K562 (cell line): ENCODE measurements at regions not wholly inside any gene's neighbourhood (a gene's known extent, or its start where the extent isn't known, plus 50 kb on each side); places are given as distances from the start of the nearest gene placed in this dataset.

Experiments
- ATAC-seq: fragments of 200-7000 bp; cut with Tn5 transposase; 3 replicates; pipeline ENCODE4 v1.9.1; 2020; ENCODE audit warnings: moderate library complexity
- BruUV-seq: library from RNA; stranded (reverse); fragments of 400-500 nt; replicated peaks from 2 replicates; lab custom pipeline; 2021; lab: Mats Ljungman, UMichigan
- CTCF ChIA-PET: fragments of 300-600 bp; formaldehyde crosslinking; extraction: SDS; loops from one replicate; lab custom pipeline; 2021; ENCODE audit warnings: low intra/inter-chr PET ratio; lab: Yijun Ruan, JAX
- POLR2A ChIA-PET: fragments of 300-600, 350-650 bp; sonication (Branson Sonifier 250); formaldehyde crosslinking; extraction: SDS; loops from one replicate; lab custom pipeline; 2021; ENCODE audit warnings: antibody characterized with exemption, inconsistent platforms; lab: Yijun Ruan, JAX
- DNase-seq, 4 experiments: peaks; one replicate each; pipeline versions ENCODE4 v3.0.0 to v3.0.0-alpha.2; 2011 to 2018; ENCODE audit warnings: low spot score in 3 of 4, mixed read lengths in 3 of 4; ENCODE audit errors: extremely low read depth in 1 of 4
- FAIRE-seq: peaks from 2 replicates; lab custom pipeline; 2011; peaks lifted over from hg19 to GRCh38; lab: Jason Lieb, UNC
- H2AFZ ChIP-seq: 2 replicates; pipeline ENCODE4 v1.6.0; 2011; ENCODE audit warnings: low read depth, low read length, control low read depth, inconsistent platforms
- H3K27ac ChIP-seq: fragments of 200-600 bp; 3 replicates; pipeline ENCODE4 v1.8.0; 2011; ENCODE audit warnings: low read depth, mild to moderate bottlenecking, control low read depth, inconsistent platforms, low read length, moderate library complexity, mixed read lengths; ENCODE audit errors: extremely low read depth
- H3K27me3 ChIP-seq, 2 experiments: fragments of 300-600 bp in 1 of 2; 2 replicates in 1 of 2; 3 replicates in 1 of 2; pipeline versions ENCODE4 v1.6.0 to v1.8.0; 2011; ENCODE audit warnings: inconsistent platforms in 2 of 2, low read length in 2 of 2, mild to moderate bottlenecking in 1 of 2, mixed read lengths in 1 of 2, moderate library complexity in 1 of 2; ENCODE audit not compliant: control insufficient read depth in 2 of 2, insufficient read depth in 2 of 2
- H3K36me3 ChIP-seq: fragments of 300-600 bp; 3 replicates; pipeline ENCODE4 v1.8.0; 2011; ENCODE audit warnings: mild to moderate bottlenecking, low read length, inconsistent platforms; ENCODE audit not compliant: control insufficient read depth, insufficient read depth
- H3K4me1 ChIP-seq, 2 experiments: fragments of 200-600 bp in 1 of 2; replicated peaks in 1 of 2; 2 replicates in 1 of 2; 3 replicates in 1 of 2; pipeline versions ENCODE4 v1.5.1 to v1.8.0; 2011; ENCODE audit warnings: inconsistent platforms in 2 of 2, low read length in 2 of 2, mild to moderate bottlenecking in 1 of 2, mixed read lengths in 1 of 2, moderate library complexity in 1 of 2; ENCODE audit not compliant: control insufficient read depth in 2 of 2, insufficient read depth in 2 of 2
- H3K4me2 ChIP-seq: 2 replicates; pipeline ENCODE4 v1.6.1; 2011; ENCODE audit warnings: low read length, control low read depth, inconsistent platforms, mixed read lengths; ENCODE audit not compliant: insufficient read depth
- H3K4me3 ChIP-seq: fragments of 200-600 bp; sonication (generic), shearing (Covaris generic); 2 replicates; pipeline ENCODE4 v1.5.1; 2016; ENCODE audit warnings: control low read depth, inconsistent platforms
- H3K79me2 ChIP-seq: fragments of 200-600 bp; 3 replicates; pipeline ENCODE4 v1.8.0; 2011; ENCODE audit warnings: low read length, inconsistent platforms; ENCODE audit not compliant: control insufficient read depth, insufficient read depth
- H3K9ac ChIP-seq, 2 experiments: 2 replicates each; pipeline versions ENCODE4 v1.6.0 to v1.6.1; 2011; ENCODE audit warnings: low read depth in 2 of 2, low read length in 2 of 2, control low read depth in 1 of 2, inconsistent platforms in 1 of 2, mild to moderate bottlenecking in 1 of 2, mixed read lengths in 1 of 2; ENCODE audit not compliant: insufficient read depth in 1 of 2
- H3K9me1 ChIP-seq: one replicate; pipeline ENCODE4 v1.6.0; 2011; ENCODE audit warnings: inconsistent platforms, mild to moderate bottlenecking, low read length, moderate library complexity; ENCODE audit not compliant: control insufficient read depth, insufficient read depth
- H3K9me3 ChIP-seq: replicated peaks from 2 replicates; pipeline ENCODE4 v1.5.1; 2011; ENCODE audit warnings: low read depth, low read length, inconsistent platforms; ENCODE audit not compliant: control insufficient read depth, insufficient read depth
- H4K20me1 ChIP-seq: replicated peaks from 2 replicates; pipeline ENCODE4 v1.6.1; 2011; ENCODE audit warnings: low read length, inconsistent platforms, mixed read lengths; ENCODE audit not compliant: control insufficient read depth, insufficient read depth
- NCOA4 ChIP-seq: fragments of 450-650 bp; IDR thresholded peaks from 2 replicates; pipeline ENCODE4 v1.6.1; 2018; ENCODE audit warnings: mild to moderate bottlenecking; ENCODE audit not compliant: partially characterized antibody
- WGBS: fragments of 100-300 bp; shearing (Covaris generic); methylation state at CpG from one replicate; pipeline ENCODE4 v1.1.6; 2016; ENCODE audit warnings: low coverage, mixed read lengths; ENCODE audit not compliant: insufficient coverage; ENCODE audit errors: missing lambda C conversion rate; 5-methylcytosine and 5-hydroxymethylcytosine counted together
- in situ Hi-C: fragments of 300-500 bp; cut with MboI; formaldehyde crosslinking; loops from 4 replicates; pipeline ENCODE4 v1.15.0; 2018; ENCODE audit warnings: inconsistent platforms, mixed read lengths
- intact Hi-C: fragments of 100-400 bp; cut with micrococcal nuclease; formaldehyde crosslinking; loops from 2 replicates; pipeline ENCODE4 v1.14.2; 2022
- TF ChIP-seq, protein P1 (sequence below): sonication (generic); formaldehyde crosslinking; IDR thresholded peaks from 2 replicates; pipeline ENCODE4 v1.8.0; 2022; ENCODE audit warnings: mild to moderate bottlenecking, missing genetic modification reagents, borderline replicate concordance
- TF ChIP-seq, protein P2 (sequence below): fragments of 250-450 bp; sonication (Bioruptor Pico); IDR thresholded peaks from 2 replicates; pipeline ENCODE4 v1.5.0; 2020; ENCODE audit warnings: mild to moderate bottlenecking, borderline replicate concordance

DNA sequence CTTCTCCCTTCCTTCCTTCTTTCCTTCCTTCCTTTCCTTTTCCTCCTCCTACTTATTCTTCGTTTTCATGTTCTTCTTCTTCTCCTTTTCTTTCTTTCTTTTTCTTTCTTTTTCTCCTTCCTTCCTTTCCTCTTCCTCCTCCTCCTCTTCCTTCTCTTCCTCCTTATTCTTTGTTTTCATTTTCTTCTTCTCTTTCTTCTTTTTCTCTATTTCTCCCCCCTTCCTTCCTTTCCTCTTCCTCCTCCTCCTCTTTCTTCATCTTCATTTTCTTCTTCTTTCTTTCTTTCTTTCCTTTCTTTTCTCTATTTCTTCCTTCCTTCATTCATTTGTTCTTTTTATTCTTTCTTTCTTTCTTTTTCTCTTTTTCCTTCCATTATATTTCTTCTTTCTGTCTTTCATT is 671.6 kb downstream of the IQCM start (continued):
- TF ChIP-seq, protein P1, sequence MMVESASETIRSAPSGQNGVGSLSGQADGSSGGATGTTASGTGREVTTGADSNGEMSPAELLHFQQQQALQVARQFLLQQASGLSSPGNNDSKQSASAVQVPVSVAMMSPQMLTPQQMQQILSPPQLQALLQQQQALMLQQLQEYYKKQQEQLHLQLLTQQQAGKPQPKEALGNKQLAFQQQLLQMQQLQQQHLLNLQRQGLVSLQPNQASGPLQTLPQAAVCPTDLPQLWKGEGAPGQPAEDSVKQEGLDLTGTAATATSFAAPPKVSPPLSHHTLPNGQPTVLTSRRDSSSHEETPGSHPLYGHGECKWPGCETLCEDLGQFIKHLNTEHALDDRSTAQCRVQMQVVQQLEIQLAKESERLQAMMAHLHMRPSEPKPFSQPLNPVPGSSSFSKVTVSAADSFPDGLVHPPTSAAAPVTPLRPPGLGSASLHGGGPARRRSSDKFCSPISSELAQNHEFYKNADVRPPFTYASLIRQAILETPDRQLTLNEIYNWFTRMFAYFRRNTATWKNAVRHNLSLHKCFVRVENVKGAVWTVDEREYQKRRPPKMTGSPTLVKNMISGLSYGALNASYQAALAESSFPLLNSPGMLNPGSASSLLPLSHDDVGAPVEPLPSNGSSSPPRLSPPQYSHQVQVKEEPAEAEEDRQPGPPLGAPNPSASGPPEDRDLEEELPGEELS (CRISPR knock-in tag): no peak

DNA sequence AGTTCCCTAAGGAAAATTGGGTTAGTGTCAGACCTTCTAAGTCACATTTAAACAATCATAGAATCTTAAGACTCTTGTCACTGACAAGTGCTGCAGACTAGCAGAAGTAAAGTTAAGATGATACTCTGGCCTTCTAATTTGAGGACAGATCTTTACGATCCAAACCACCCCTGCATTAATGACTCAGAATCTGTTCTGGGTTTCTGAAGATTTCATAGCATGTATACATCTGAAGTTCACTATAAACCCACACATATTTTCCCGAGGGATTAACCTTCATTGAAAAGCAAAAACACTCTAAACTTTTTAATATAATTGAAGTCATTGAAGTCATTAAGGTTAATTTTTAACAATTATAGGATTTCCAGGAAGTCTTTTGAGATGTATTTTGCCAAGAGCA is 674.3 kb downstream of the IQCM start:
- no peaks in the 10 kb centered on the region for H4K20me1 ChIP-seq
- ATAC-seq: no peak
- no peaks in the 10 kb centered on the region for H3K9me1 ChIP-seq
- ChIA-PET CTCF (no interaction called here), POLR2A (no interaction called here)
- H3K4me1 ChIP-seq: no peaks in the 10 kb centered on the region
- in situ Hi-C loops: no loop called here
- H3K27me3 ChIP-seq: no peaks in the 10 kb centered on the region
- WGBS: 0% methylated on average over 2 of the region's 2 CpGs
- intact Hi-C loops: no loop called here
- H3K27ac ChIP-seq: no peak overlapping the region
- no peak overlapping the region for H3K4me3 ChIP-seq
- no TSS peak for BruUV-seq
- H2AFZ ChIP-seq: no peak overlapping the region
- TF ChIP-seq NCOA4: no peak
- TF ChIP-seq, protein P2, sequence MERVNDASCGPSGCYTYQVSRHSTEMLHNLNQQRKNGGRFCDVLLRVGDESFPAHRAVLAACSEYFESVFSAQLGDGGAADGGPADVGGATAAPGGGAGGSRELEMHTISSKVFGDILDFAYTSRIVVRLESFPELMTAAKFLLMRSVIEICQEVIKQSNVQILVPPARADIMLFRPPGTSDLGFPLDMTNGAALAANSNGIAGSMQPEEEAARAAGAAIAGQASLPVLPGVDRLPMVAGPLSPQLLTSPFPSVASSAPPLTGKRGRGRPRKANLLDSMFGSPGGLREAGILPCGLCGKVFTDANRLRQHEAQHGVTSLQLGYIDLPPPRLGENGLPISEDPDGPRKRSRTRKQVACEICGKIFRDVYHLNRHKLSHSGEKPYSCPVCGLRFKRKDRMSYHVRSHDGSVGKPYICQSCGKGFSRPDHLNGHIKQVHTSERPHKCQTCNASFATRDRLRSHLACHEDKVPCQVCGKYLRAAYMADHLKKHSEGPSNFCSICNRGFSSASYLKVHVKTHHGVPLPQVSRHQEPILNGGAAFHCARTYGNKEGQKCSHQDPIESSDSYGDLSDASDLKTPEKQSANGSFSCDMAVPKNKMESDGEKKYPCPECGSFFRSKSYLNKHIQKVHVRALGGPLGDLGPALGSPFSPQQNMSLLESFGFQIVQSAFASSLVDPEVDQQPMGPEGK: no peak
- no peak for DNase-seq
- no peaks in the 10 kb centered on the region for H3K9me3 ChIP-seq
- no peaks in the 10 kb centered on the region for H3K36me3 ChIP-seq
- FAIRE-seq: no peak
- H3K79me2 ChIP-seq: no peaks in the 10 kb centered on the region
- no peak overlapping the region for H3K9ac ChIP-seq
- no peak overlapping the region for H3K4me2 ChIP-seq
